GM12878 (cell line): ENCODE measurements at regions not wholly inside any gene's neighbourhood (a gene's known extent, or its start where the extent isn't known, plus 50 kb on each side); places are given as distances from the start of the nearest gene placed in this dataset.

ENCODE experiments used
- ATAC-seq: fragments of 200-7000 bp; cut with Tn5 transposase; 3 replicates; pipeline ENCODE4 v1.9.1; 2020; ENCODE audit warnings: mild to moderate bottlenecking, moderate library complexity
- BruUV-seq: library from RNA; stranded (reverse); fragments of 400-500 nt; replicated peaks from 2 replicates; lab custom pipeline; 2021; lab: Mats Ljungman, UMichigan
- CTCF ChIA-PET: fragments of 300-600 bp; sonication (Branson Sonifier 250); formaldehyde crosslinking; extraction: SDS; loops from one replicate; lab custom pipeline; 2021; ENCODE audit warnings: inconsistent platforms; lab: Yijun Ruan, JAX
- POLR2A ChIA-PET: fragments of 350-600 bp; formaldehyde crosslinking; extraction: SDS; loops from one replicate; lab custom pipeline; 2021; ENCODE audit warnings: inconsistent platforms; lab: Charles Lee
- RAD21 ChIA-PET: fragments of 300-600 bp; sonication (Branson Sonifier 250); formaldehyde crosslinking; loops from one replicate; lab custom pipeline; 2023; ENCODE audit warnings: antibody characterized with exemption; ENCODE audit not compliant: unreplicated experiment; lab: Charles Lee
- SMC1A ChIA-PET: fragments of 300-600 bp; sonication (Branson Sonifier 250); formaldehyde crosslinking; loops from one replicate; lab custom pipeline; 2023; ENCODE audit not compliant: unreplicated experiment, uncharacterized antibody; lab: Charles Lee
- DNase-seq: peaks from one replicate; pipeline ENCODE4 v3.0.0-alpha.2; 2011; ENCODE audit warnings: low read depth, low spot score
- FAIRE-seq: peaks from 3 replicates; lab custom pipeline; 2011; peaks lifted over from hg19 to GRCh38; lab: Jason Lieb, UNC
- H2AFZ ChIP-seq: 2 replicates; pipeline ENCODE4 v1.6.0; 2011; ENCODE audit warnings: low read depth, low read length, control low read depth; ENCODE audit not compliant: control insufficient read depth
- H3K27ac ChIP-seq: 2 replicates; pipeline ENCODE4 v1.5.1; 2011; ENCODE audit warnings: control low read depth; ENCODE audit not compliant: control insufficient read depth, insufficient read depth
- H3K27me3 ChIP-seq, 2 experiments: replicated peaks in 1 of 2; 2 replicates each; pipeline versions ENCODE4 v1.6.0 to v1.6.1; 2011; ENCODE audit warnings: low read length in 1 of 2; ENCODE audit not compliant: control insufficient read depth in 2 of 2, insufficient read depth in 2 of 2
- H3K36me3 ChIP-seq, 2 experiments: 2 replicates each; pipeline ENCODE4 v1.5.1; 2011; ENCODE audit warnings: low read length in 1 of 2; ENCODE audit not compliant: control insufficient read depth in 2 of 2, insufficient read depth in 2 of 2
- H3K4me1 ChIP-seq: 2 replicates; pipeline ENCODE4 v1.6.1; 2011; ENCODE audit warnings: mild to moderate bottlenecking, low read length, moderate library complexity, mixed read lengths; ENCODE audit not compliant: control insufficient read depth, insufficient read depth
- H3K4me2 ChIP-seq: 2 replicates; pipeline ENCODE4 v1.6.0; 2011; ENCODE audit warnings: control low read depth; ENCODE audit not compliant: control insufficient read depth, insufficient read depth
- H3K4me3 ChIP-seq: fragments of 200-600 bp; sonication (generic); 2 replicates; pipeline ENCODE4 v1.5.1; 2016
- H3K79me2 ChIP-seq: 2 replicates; pipeline ENCODE4 v1.6.0; 2011; ENCODE audit warnings: low read length; ENCODE audit not compliant: control insufficient read depth, insufficient read depth
- H3K9ac ChIP-seq: 2 replicates; pipeline ENCODE4 v1.8.0; 2011; ENCODE audit warnings: low read length, control low read depth, mixed read lengths; ENCODE audit not compliant: control insufficient read depth, insufficient read depth
- H3K9me3 ChIP-seq: replicated peaks from 3 replicates; pipeline ENCODE4 v1.5.1; 2011; ENCODE audit warnings: mild to moderate bottlenecking, low read length; ENCODE audit not compliant: control insufficient read depth, insufficient read depth
- H4K20me1 ChIP-seq: 2 replicates; pipeline ENCODE4 v1.6.0; 2011; ENCODE audit not compliant: control insufficient read depth, insufficient read depth
- BACH1 ChIP-seq: fragments of 450-650 bp; IDR thresholded peaks from 2 replicates; pipeline ENCODE4 v1.6.1; 2017; ENCODE audit warnings: mild to moderate bottlenecking, borderline replicate concordance
- BRCA1 ChIP-seq: IDR thresholded peaks from 2 replicates; pipeline ENCODE4 v1.6.1; 2011; ENCODE audit warnings: low read depth, low read length, improper control_type of control experiment
- CBFB ChIP-seq: IDR thresholded peaks from 2 replicates; pipeline ENCODE4 v1.6.1; 2016; ENCODE audit warnings: antibody characterized with exemption, low read depth
- CBX5 ChIP-seq: sonication (generic); IDR thresholded peaks from 2 replicates; pipeline ENCODE4 v1.6.1; 2016; ENCODE audit warnings: low read depth, moderate library complexity, mild to moderate bottlenecking, inconsistent platforms
- CHD4 ChIP-seq: fragments of 200-600 bp; sonication (generic); IDR thresholded peaks from 2 replicates; pipeline ENCODE4 v1.6.1; 2016; ENCODE audit warnings: mild to moderate bottlenecking
- NFXL1 ChIP-seq: fragments of 450-650 bp; IDR thresholded peaks from 2 replicates; pipeline ENCODE4 v1.6.1; 2017; ENCODE audit warnings: antibody characterized with exemption, mild to moderate bottlenecking, borderline replicate concordance
- NFYB ChIP-seq: IDR thresholded peaks from 2 replicates; pipeline ENCODE4 v1.6.1; 2011; ENCODE audit warnings: low read depth, mild to moderate bottlenecking, low read length, improper control_type of control experiment, moderate library complexity; ENCODE audit not compliant: insufficient read depth
- POLR2A ChIP-seq: IDR thresholded peaks from 2 replicates; pipeline ENCODE4 v1.6.1; 2011; ENCODE audit warnings: low read depth, mild to moderate bottlenecking, low read length
- PRDM15 ChIP-seq: fragments of 450-650 bp; formaldehyde crosslinking; IDR thresholded peaks from 2 replicates; pipeline ENCODE4 v1.4.0; 2020; ENCODE audit warnings: mild to moderate bottlenecking, moderate library complexity
- RAD51 ChIP-seq: fragments of 450-650 bp; IDR thresholded peaks from 2 replicates; pipeline ENCODE4 v1.6.1; 2016; ENCODE audit warnings: moderate library complexity, mild to moderate bottlenecking, inconsistent platforms
- RELA ChIP-seq: fragments of 450-650 bp; IDR thresholded peaks from 2 replicates; pipeline ENCODE4 v1.8.0; 2014; ENCODE audit warnings: borderline replicate concordance; ENCODE audit not compliant: partially characterized antibody
- RUNX3 ChIP-seq: IDR thresholded peaks from 2 replicates; pipeline ENCODE4 v1.6.1; 2012; ENCODE audit warnings: low read length, inconsistent platforms
- USF2 ChIP-seq: IDR thresholded peaks from 2 replicates; pipeline ENCODE4 v1.6.1; 2011; ENCODE audit warnings: low read depth, low read length, improper control_type of control experiment, borderline replicate concordance
- WGBS: methylation state at CpG from one replicate; pipeline ENCODE4 v1.1.6; 2016; ENCODE audit warnings: low lambda C conversion rate; ENCODE audit not compliant: insufficient replicate concordance, insufficient coverage; ENCODE audit errors: missing lambda C conversion rate; 5-methylcytosine and 5-hydroxymethylcytosine counted together
- in situ Hi-C: fragments of 300-500 bp; cut with MboI; formaldehyde crosslinking; loops from 9 replicates; pipeline ENCODE4 v1.14.3; 2018; ENCODE audit warnings: mixed read lengths
- intact Hi-C: fragments of 100-400 bp; cut with micrococcal nuclease; formaldehyde crosslinking; loops from one replicate; pipeline ENCODE4 v1.14.2; 2022; ENCODE audit not compliant: unreplicated experiment

GRCh38 chr20:39234520-39235095 lies 272.5 kb downstream of the DHX35 start (continued):
- TF ChIP-seq RUNX3 (no peak), CHD4 (no peak), NFYB (no peak)

GRCh38 chr20:39233755-39234154 lies 271.6 kb downstream of the DHX35 start:
- 62% methylated on average over 4 of the region's 4 CpGs for WGBS
- Histone ChIP-seq H3K4me1 (no peaks in the 10 kb centered on the region), H3K27ac (no peak overlapping the region), H3K9ac (no peak overlapping the region), H3K4me2 (no peak overlapping the region), H3K79me2 (no peaks in the 10 kb centered on the region), H3K27me3 (no peaks in the 10 kb centered on the region), H3K36me3 (no peaks in the 10 kb centered on the region), H2AFZ (no peak overlapping the region), H3K9me3 (no peaks in the 10 kb centered on the region), H3K4me3 (no peak overlapping the region), H4K20me1 (no peaks in the 10 kb centered on the region)
- RAD21 ChIA-PET, result no interaction called here
- DNase-seq (no peak), ATAC-seq (no peak), FAIRE-seq (no peak)
- intact Hi-C loops (no loop called here), in situ Hi-C loops (no loop called here)
- POLR2A ChIA-PET, result no interaction called here
- CTCF ChIA-PET, result no interaction called here
- SMC1A ChIA-PET, result interaction anchor here (0.6 kb wide), 1 partner anchor 9 kb away, joined by 3 read pairs; no protein-coding TSS in a partner anchor
- TF ChIP-seq PRDM15 (CRISPR knock-in tag), result no peak
- TF ChIP-seq BRCA1, result no peak
- no peak for TF ChIP-seq USF2
- TF ChIP-seq CBX5, result no peak
- TF ChIP-seq POLR2A, result no peak
- TF ChIP-seq RAD51, result no peak
- no peak for TF ChIP-seq CHD4
- TF ChIP-seq RELA, result no peak
- no peak for TF ChIP-seq NFXL1
- no peak for TF ChIP-seq CBFB
- TF ChIP-seq BACH1, result no peak
- no TSS peak for BruUV-seq
